Uterus (tissue), 3 donors: ENCODE measurements at regions not wholly inside any gene's neighbourhood (a gene's known extent, or its start where the extent isn't known, plus 50 kb on each side); places are given as distances from the start of the nearest gene placed in this dataset.

Experiments used
- DNase-seq, 2 donors: peaks; one replicate each; pipeline ENCODE4 v3.0.0-alpha.2; 2019 to 2020
- H3K27ac ChIP-seq, 2 donors: fragments of 200-600 bp; sonication (generic); 1 replicate in 1 of 2; 2 replicates in 1 of 2; pipeline ENCODE4 v1.5.1; 2016 to 2018
- H3K27me3 ChIP-seq, 2 donors: fragments of 200-600 bp; sonication (generic); one replicate each; pipeline ENCODE4 v1.5.1; 2018 to 2019; ENCODE audit warnings: control low read depth in 1 of 2
- H3K36me3 ChIP-seq, 2 donors: fragments of 200-600 bp; sonication (generic); one replicate each; pipeline ENCODE4 v1.5.1; 2019; ENCODE audit warnings: control low read depth in 1 of 2
- H3K4me1 ChIP-seq, 2 donors: fragments of 200-600 bp; sonication (generic); one replicate each; pipeline ENCODE4 v1.5.1; 2018 to 2019; ENCODE audit warnings: control low read depth in 1 of 2
- H3K4me3 ChIP-seq, 2 donors: fragments of 200-600 bp; sonication (generic); 1 replicate in 1 of 2; 2 replicates in 1 of 2; pipeline ENCODE4 v1.5.1; 2018 to 2019; ENCODE audit warnings: mild to moderate bottlenecking in 1 of 2
- H3K9me3 ChIP-seq, 2 donors: fragments of 200-600 bp; sonication (generic); one replicate each; pipeline ENCODE4 v1.5.1; 2019; ENCODE audit warnings: control low read depth in 1 of 2
- POLR2A ChIP-seq, 2 donors: fragments of 450-650 bp; IDR thresholded peaks; one replicate each; pipeline ENCODE4 v1.6.1; 2016; ENCODE audit warnings: antibody characterized with exemption in 2 of 2, mild to moderate bottlenecking in 1 of 2, moderate library complexity in 1 of 2
- intact Hi-C: fragments of 100-400 bp; cut with DNase I; formaldehyde crosslinking; loops from one replicate; pipeline ENCODE4 v1.15.1; 2023; ENCODE audit warnings: low total_unique reads
- TF ChIP-seq, protein P1 (sequence below), 4 experiments: fragments of 200-600 bp in 2 of 4; fragments of 450-650 bp in 2 of 4; sonication (generic) in 2 of 4; IDR thresholded peaks; one replicate each; pipeline ENCODE4 v1.5.1; 2016 to 2019; ENCODE audit warnings: antibody characterized with exemption in 4 of 4, mild to moderate bottlenecking in 2 of 4, moderate library complexity in 1 of 4
- donor health status: DM: yes; HTN: yes; CAD: no.

DNA sequence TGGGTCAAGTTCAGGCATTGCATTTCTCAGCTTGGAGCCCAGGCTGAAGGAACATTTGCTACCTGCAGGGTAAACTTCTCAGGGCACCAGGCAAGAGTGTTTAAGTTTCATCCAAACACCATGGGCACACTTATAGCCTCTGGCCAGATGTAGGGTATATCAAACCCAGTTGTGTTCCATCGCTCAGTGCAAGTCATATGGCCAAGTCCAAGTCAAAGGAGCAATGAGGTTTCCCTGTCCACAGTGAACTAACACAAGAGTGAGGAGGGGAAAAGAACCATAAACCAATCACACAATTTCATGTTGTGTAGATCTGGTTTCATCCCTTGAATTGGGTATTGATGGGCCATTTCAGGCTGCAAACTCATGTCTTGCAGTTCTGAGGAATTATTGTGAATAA, 107.2 kb downstream of the SOX11 start:
- H3K36me3 ChIP-seq, result no peaks in the 10 kb centered on the region
- H3K9me3 ChIP-seq, result no peaks in the 10 kb centered on the region
- H3K27me3 ChIP-seq, result no peaks in the 10 kb centered on the region
- no peak overlapping the region for H3K27ac ChIP-seq
- no peak for DNase-seq
- no peaks in the 10 kb centered on the region for H3K4me1 ChIP-seq
- TF ChIP-seq, protein P1, sequence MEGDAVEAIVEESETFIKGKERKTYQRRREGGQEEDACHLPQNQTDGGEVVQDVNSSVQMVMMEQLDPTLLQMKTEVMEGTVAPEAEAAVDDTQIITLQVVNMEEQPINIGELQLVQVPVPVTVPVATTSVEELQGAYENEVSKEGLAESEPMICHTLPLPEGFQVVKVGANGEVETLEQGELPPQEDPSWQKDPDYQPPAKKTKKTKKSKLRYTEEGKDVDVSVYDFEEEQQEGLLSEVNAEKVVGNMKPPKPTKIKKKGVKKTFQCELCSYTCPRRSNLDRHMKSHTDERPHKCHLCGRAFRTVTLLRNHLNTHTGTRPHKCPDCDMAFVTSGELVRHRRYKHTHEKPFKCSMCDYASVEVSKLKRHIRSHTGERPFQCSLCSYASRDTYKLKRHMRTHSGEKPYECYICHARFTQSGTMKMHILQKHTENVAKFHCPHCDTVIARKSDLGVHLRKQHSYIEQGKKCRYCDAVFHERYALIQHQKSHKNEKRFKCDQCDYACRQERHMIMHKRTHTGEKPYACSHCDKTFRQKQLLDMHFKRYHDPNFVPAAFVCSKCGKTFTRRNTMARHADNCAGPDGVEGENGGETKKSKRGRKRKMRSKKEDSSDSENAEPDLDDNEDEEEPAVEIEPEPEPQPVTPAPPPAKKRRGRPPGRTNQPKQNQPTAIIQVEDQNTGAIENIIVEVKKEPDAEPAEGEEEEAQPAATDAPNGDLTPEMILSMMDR (IDR thresholded peaks at IDR 0.05), result no peak
- no peak for TF ChIP-seq POLR2A (IDR thresholded peaks at IDR 0.05)
- no peak overlapping the region for H3K4me3 ChIP-seq
- intact Hi-C loops, result no loop called here

- no peaks in the 10 kb centered on the region for H3K27me3 ChIP-seq
- no peaks in the 10 kb centered on the region for H3K4me1 ChIP-seq
- no peaks in the 10 kb centered on the region for H3K9me3 ChIP-seq
- H3K36me3 ChIP-seq, result no peaks in the 10 kb centered on the region
- H3K27ac ChIP-seq, result no peak overlapping the region
- DNase-seq, result no peak
- TF ChIP-seq, protein P1 (IDR thresholded peaks at IDR 0.05), result no peak
- no peak for TF ChIP-seq POLR2A (IDR thresholded peaks at IDR 0.05)
- no peak overlapping the region for H3K4me3 ChIP-seq
- intact Hi-C loops, result loop anchor here (10.0 kb wide), 1 partner anchor 709 kb away; no protein-coding TSS in a partner anchor
Observed at GRCh38 chr2:5803547-5803946, 111.4 kb downstream of the SOX11 start.

- Histone ChIP-seq H3K27ac (no peak overlapping the region), H3K9me3 (no peaks in the 10 kb centered on the region), H3K36me3 (no peaks in the 10 kb centered on the region), H3K4me1 (no peaks in the 10 kb centered on the region), H3K4me3 (no peak overlapping the region), H3K27me3 (no peaks in the 10 kb centered on the region)
- DNase-seq, result no peak
- intact Hi-C loops, result no loop called here
- no peak for TF ChIP-seq POLR2A (IDR thresholded peaks at IDR 0.05)
- TF ChIP-seq, protein P1 (IDR thresholded peaks at IDR 0.05), result no peak
Observed at GRCh38 chr2:5818961-5819600, 126.9 kb downstream of the SOX11 start.

GRCh38 chr2:5824126-5824525, 131.9 kb downstream of the SOX11 start:
- H3K36me3 ChIP-seq, result no peaks in the 10 kb centered on the region
- H3K27ac ChIP-seq, result no peak overlapping the region
- no peaks in the 10 kb centered on the region for H3K27me3 ChIP-seq
- TF ChIP-seq, protein P1 (IDR thresholded peaks at IDR 0.05), result no peak
- no peak for TF ChIP-seq POLR2A (IDR thresholded peaks at IDR 0.05)
- no peak overlapping the region for H3K4me3 ChIP-seq
- H3K4me1 ChIP-seq, result no peaks in the 10 kb centered on the region
- no peaks in the 10 kb centered on the region for H3K9me3 ChIP-seq
- DNase-seq, result no peak
- intact Hi-C loops, result no loop called here

GRCh38 chr2:5825686-5826085, 133.5 kb downstream of the SOX11 start:
- H3K27ac ChIP-seq, result no peak overlapping the region
- no peaks in the 10 kb centered on the region for H3K27me3 ChIP-seq
- TF ChIP-seq POLR2A (IDR thresholded peaks at IDR 0.05), result no peak
- TF ChIP-seq, protein P1 (IDR thresholded peaks at IDR 0.05), result no peak
- H3K4me1 ChIP-seq, result no peaks in the 10 kb centered on the region
- no peak overlapping the region for H3K4me3 ChIP-seq
- no peaks in the 10 kb centered on the region for H3K9me3 ChIP-seq
- H3K36me3 ChIP-seq, result no peaks in the 10 kb centered on the region
- no peak for DNase-seq
- intact Hi-C loops, result no loop called here
